CD4-positive, alpha-beta T cell treated with Interleukin-17A for 4 hours (primary cell): ENCODE measurements at regions not wholly inside any gene's neighbourhood (a gene's known extent, or its start where the extent isn't known, plus 50 kb on each side); places are given as distances from the start of the nearest gene placed in this dataset.
"Not testable (repeated sequence)": the region's sequence is repeated elsewhere in the genome, so short reads cannot be mapped to it uniquely, and the experiment has no call there.

Experiments
- DNase-seq: peaks from one replicate; pipeline ENCODE4 v3.0.0-alpha.2; 2020; ENCODE audit warnings: mixed read lengths

DNA sequence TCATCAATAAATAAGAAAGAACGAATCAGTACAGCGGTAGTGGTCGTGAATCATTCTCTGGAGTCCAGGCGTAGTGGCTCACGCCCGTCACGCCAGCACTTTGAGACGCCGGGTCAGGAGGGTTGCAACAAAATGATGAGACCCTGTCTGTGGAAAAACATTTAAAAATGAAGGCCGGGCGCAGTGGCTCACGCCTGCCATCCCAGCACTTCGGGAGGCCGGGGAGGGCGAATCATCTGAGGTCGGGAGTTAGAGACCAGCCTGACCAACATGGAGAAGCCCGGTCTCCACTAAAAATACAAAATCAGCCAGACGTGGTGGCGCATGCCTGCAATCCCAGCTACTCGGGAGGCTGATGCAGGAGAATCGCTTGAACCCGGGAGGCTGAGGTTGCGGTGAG, 111.8 kb upstream of the ANKRD30BL start:
- DNase-seq, result not testable (repeated sequence)

DNA sequence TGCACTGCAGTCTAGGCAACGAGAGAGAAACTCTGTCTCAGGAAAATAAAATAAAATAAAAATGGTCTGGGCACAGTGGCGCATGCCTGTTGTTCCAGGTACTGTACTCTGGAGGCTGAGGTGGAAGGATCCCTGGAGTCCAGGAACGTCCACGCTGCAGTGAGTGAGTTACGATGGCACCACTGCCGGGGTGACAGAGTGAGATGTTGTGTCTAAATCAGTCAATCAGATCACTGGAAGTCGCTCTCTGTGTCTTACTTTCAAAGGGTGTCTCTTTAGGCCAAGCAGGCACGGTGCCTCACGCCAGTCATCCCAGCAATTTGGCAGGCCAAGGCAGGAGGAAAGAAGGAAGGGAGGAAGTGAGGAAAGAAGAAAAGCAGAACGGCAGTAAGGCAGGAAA, 112.2 kb upstream of the ANKRD30BL start:
- DNase-seq, result no peak

DNA sequence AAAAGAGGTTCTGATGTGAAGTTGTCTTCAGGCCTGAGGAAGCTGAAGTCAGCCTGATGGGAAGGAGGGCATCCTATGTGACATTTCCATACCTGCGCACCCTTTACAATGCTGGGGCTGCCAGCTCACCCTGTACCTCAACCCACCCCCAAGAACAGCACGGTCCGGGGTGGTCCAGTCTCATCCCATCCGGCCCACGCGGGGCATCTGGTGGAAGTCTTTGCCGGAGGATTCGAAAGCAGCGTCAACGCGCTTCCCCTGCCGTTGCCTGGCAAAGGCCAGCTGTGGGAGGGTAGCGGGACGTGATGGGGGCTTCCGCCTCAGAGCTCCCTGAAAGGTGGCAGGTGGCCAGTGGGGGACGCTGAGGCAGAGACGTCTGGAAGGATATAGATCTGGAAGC, 113.6 kb upstream of the ANKRD30BL start:
- DNase-seq, result no peak

DNA sequence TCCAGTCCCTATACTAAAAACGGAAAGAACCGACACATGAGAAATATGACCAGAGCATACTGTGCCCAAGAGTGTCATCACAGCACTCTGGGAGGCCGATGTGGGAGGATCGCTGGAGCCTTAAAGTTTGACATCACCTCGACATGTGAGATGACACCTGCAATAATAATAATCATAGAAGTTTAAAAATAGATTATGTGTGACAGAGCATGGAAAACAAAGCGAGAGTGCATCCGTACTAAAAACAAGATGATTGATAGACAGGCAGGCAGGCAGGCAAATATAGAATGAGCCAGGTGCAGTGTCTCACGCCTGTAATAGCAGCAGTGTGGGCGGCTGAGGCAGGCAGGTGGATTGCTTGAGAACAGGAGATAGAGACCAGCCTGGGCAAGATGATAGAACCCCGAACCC, 114.8 kb upstream of the ANKRD30BL start:
- DNase-seq, result no peak

DNA sequence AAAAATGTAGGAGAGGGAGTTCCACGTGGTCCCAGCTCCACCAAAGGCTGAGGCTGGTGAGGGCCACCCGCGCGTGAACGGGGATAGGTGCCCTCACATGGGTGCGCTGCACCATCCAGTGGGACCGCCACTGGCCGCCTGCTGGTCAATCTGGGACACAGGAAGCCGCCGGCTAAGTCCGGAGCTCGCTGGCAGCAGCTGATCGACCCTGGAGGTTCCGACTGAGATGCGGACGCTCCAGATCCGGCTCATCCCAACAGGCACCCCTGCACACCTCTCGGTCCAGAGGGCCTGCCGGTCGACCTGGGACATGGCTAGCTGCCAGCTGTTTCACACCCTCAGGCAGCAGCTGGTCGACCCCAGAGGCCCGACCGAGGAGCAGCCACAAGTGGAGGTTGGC, 116.5 kb upstream of the ANKRD30BL start:
- no peak for DNase-seq

DNA sequence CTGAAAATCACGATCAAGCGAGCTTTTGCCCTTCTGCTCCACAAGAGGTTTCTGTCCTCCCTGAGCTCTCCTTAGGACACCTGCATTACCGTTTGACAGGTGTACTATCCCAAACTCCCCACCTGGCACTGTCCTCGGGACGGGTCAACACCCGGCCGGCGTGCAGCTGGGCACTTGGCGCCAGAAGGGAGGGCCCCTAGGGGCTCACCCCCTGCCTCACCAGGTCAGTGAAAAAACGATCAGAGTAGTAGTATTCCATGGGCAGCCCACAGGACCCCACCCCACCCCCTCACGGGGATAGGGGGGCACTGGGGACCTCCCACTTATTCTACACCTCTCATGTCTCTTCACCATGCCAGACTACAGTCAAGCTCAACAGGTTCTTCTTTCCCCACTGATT, 117.6 kb upstream of the ANKRD30BL start:
- no peak for DNase-seq

DNA sequence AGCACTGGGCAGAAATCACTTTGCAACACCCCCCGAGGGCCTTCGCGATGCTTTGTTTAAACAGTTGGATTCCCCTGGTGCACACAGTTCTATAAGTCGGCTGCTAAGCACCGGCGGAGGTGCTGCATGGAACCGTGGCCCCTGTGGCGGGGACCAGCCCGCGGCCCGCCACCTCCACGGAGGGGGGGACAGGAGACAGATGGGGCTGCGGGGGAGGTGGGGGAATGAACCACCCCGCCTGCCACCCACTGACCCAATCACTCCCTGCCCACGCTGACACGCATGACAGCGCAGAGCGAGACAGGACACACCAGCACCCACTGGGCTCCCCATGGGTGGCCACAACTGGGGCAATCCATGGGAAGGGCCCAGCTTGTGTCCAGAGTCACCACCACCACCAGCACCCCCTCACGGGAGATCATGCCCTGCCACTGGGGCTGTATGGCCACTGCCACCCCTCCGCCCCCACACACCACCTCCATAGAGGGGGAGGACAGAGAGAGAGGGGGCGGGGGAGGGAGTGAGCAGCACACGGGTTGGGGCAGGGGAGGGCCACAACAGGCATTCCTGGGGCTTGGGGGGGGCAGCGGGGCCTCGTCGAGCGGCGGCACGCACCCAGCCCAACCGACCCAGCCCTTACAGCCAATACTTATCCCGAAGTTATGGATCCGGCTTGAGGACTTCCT, 118.3 kb upstream of the ANKRD30BL start:
- DNase-seq, result no peak

DNA sequence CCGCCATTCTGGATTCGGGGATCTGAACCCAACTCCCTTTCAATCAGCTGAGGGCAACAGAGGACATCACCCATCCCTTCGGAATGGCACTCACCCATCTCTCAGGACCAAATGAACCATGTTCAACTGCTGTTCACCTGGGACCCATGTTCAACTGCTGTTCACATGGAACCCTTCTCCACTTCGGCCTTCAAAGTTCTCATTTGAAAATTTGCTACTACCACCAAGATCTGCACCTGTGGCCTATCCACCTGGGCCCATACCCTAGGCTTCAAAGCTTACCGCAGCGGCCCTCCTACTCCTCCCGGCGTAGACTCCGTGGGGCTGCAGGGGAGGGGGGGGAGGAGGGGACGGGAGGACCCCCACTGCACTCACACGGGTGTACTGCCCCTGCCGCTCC, 119.2 kb upstream of the ANKRD30BL start:
- no peak for DNase-seq

DNA sequence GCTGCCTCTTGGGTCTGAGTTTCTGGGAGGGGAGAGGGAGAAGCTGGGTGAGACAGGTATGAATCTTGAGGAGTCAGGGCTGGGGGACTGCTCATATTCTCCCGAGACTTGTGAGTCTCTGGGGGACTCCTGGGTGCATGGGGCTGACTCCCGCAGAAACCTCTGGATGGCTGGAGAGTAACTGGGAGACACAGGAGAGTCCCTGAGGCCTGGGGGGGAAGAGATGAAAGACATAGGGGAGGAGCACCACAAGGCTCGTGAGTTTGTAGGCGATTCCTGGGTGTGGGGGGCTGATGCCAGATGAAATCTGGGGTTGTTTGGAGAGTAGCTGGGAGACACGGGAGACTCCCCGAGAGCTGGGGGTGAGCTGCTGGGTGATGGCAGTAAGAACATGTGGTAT, 120.4 kb upstream of the ANKRD30BL start:
- DNase-seq, result not testable (repeated sequence)

DNA sequence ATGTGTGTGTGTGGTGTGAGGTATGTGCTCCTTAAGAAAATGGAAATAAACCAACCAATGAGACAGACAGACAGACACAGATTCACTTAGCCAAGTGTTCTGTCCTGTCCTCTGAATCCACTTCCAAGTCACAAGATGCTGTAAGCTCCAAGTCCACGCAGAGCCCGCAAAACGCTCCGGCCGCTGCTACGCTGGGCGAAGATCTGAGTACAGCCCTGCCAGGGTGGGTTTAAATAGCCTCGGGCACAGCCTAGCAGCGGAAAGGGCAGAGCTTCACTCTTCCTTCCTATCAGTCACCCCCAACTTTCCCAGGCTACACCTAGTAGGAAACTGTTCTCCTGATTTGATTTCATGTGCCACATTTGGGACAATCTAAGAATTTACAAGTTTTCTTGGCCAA, 121.2 kb upstream of the ANKRD30BL start:
- no peak for DNase-seq

DNA sequence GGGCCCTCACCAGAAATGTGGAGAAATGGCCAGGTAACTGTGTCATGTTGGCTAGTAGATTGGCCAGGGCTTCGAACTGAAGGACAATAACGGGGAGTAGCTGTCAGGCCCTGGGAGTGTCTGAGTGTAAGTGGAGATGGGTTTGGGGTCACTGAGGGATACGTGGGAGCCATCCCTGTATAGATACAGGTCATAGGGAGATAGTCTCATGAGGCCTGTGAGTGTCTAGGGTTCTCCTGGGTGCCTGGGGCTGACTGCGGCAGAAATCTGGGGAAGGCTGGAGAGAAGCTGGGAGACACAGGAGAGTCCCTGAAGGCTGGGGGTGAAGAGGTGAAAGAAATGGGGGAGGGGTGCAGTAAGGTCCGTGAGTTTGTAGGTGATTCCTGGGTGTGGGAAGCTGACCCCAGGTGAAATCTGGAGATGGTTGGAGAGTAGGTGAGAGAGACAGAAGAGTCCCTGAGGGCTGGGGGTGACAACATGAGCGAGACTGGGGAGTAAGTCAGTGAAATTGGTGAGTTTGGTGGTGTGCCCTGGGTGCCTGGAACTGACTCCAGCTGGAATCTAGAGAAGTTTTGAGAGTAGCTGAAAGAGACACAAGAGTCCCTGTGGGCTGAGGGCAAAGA, 124.6 kb upstream of the ANKRD30BL start:
- DNase-seq, result not testable (repeated sequence)

DNA sequence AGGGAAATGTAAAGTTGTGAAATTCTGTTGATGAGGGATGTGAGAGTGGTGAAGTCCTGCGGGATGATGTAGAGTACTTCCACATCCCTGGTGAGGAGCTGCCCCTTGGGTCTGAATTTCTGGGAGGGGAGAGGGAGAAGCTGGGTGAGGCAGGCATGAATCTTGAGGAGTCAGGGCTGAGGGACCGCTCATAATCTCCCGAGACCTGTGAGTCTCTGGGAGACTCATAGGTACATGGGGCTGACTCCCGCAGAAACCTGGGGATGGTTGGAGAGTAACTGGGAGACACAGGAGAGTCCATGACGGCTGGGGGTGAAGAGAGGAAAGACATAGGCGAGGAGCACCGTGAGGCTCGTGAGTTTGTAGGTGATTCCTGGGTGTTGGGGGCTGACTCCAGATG, 126.2 kb upstream of the ANKRD30BL start:
- DNase-seq, result not testable (repeated sequence)

DNA sequence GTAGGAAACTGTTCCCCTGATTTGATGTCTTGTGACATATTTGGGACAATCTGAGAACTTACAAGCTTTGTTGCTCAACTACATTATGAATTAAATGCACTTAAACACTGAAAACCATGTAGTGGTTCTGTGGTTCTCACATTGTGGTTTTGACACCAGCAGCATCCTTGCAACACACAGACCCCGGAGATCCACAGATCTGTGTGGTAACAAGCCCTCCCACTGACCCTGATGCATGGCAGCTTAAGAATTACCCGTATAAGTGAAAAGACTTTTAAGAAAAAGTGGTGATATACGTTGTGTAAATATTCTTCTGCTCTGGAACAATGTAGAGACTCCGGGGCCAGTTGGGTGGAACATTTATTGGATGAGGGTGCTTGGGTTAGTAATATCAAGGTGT, 127.4 kb upstream of the ANKRD30BL start:
- not testable (repeated sequence) for DNase-seq

DNA sequence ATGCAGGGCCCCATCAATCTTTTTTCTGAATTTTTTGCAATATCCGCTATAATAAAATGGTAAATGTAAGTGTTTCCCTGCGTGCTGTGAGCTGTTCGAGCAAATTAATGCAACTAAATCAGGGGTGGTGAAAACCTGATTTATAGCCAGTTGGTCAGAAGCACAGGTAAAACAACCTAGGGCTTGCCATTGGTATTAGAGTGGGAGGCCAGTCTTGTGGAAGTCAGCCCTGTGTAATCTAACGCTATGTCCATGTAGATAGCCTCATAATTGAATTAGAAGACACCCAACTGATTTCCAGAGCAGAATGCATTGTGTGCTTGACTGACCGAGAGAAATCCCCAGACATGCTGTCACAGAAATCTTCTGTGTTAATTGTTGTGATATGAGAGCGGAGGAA, 126.8 kb upstream of the GPR39 start:
- DNase-seq, result not testable (repeated sequence)

DNA sequence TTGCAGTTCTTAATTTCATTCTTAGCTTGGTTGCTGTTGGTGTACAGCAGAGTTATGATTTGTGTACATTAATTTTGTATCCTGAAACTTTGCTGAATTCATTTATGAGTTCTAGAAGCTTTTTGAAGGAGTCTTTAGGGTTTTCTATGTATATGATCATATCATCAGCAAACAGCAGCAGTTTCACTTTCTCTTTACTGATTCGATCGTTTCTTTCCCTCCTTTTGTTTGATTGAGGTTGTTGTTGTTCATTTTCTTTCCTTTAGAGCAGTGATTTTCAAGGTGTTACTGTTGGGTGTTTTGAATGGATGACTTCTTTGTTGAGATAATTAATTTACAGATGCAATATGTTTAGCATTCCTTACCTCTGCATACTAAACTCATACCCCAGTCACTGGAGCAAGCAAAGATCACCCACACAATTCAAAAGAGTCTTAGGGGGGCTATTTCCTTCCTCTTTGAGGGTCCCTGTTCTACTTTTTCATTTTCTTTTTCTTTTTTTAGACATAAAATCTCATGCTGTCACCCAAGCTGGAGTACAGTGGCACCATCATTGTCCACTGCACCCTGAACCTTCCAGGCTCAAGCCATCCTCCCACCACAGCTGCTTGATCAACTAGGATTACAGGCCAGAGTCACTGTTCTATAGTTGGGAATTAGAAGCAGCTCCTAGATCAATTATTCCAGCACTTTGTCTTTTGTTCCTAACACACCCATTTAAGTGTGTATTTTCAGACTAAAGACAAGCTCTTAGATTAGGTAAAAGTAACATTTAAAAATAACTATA, 115.8 kb upstream of the GPR39 start:
- DNase-seq, result not testable (repeated sequence)

DNA sequence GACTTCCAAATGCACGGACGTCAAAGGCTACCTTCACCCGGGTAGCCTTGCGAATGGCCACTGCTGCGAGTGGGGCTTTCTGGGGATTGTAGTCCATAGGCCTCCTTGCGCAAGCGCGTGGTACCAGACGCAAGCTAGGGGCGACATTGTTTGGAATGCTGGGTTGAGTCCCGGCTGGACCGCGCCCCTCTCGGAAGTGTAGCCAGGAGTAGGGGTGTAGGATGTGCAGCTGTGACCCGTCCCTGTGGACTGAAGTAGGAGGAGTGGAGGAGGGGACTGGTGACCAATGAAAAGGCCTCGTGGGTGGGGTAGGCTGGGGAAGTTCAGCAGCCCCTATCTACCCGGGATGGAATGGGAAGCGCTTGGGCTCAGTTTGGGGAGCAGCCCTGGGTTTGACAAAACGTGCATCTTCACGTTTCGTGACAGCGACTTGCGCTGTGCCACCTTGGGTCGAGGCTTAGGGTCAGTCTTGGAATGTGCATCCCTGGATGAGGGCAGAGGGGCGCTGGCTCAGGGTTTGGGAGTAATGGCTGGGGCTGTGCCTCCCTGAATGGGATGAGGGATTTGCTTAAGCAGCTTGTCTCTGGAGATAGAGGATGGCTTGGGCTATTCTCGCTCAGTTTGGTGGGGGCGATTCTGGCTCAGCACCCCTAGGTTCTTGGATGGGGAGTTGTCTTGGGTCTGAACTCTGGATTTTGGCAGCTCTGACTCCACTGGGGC, 111.8 kb upstream of the GPR39 start:
- DNase-seq, result not testable (repeated sequence)

DNA sequence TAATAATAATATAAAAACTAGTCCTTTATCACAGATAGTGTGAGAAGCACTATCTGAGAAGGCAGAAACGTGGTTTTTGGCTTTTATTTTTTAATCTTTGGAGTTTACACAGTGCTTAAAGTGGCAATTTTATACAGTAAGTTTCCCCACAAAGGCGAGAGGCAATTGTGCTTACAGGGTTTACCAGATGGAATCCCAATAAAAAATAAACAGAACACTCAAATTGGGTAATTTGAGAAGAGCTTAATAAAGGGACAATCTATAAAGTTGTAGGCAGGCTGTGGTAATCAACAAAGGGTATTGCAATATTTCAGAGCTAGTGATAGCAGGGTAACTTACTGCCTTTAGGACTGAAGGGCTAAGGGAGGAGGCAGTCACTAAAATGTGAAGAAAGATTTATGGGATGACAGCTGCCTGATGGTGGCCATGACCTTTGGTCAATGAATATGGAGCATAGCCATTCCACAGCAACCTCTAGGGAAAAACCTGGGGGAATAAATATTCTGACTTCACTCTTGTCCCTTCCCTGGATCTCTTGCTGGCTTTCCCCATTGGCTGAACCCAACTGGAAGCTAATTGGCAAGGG, 108.9 kb upstream of the GPR39 start:
- not testable (repeated sequence) for DNase-seq

DNA sequence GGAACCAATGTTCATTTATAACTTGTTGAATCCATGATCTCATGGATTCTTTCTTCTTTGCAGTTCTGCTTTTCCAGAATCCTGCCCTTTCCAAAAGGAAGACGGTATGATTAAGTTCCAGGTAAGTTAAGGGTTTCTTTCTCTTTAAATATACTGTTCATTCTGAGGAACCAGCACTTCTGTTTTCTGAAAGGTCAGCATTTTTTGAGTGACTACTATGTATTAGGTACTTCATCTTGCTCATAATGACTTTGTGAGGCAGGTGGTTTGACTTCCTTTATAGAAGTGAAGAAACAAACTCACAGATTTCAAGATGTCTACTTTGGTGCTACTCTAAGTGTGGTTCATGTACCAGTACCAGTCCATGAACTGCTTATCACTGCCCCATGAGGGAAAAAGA, 107.4 kb upstream of the GPR39 start:
- DNase-seq, result not testable (repeated sequence)

DNA sequence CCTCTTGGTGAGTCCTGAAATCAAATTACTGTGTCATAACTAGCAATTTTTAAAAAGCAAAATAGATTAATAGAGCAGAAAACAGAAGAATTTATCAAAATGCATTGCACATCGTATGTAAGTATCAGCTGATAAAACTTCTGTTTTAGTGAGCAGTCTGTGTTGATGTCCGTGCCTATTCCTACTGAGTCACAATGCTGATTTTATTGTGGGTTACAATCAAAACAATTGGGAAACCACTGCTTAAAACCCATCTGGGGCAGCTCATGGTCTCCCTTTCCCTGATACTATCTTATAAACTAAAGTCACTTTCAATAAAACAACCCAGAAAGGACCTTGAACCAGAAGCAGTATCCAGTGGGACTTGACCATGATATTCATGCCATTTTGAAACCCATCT, 101.1 kb upstream of the GPR39 start:
- not testable (repeated sequence) for DNase-seq

DNA sequence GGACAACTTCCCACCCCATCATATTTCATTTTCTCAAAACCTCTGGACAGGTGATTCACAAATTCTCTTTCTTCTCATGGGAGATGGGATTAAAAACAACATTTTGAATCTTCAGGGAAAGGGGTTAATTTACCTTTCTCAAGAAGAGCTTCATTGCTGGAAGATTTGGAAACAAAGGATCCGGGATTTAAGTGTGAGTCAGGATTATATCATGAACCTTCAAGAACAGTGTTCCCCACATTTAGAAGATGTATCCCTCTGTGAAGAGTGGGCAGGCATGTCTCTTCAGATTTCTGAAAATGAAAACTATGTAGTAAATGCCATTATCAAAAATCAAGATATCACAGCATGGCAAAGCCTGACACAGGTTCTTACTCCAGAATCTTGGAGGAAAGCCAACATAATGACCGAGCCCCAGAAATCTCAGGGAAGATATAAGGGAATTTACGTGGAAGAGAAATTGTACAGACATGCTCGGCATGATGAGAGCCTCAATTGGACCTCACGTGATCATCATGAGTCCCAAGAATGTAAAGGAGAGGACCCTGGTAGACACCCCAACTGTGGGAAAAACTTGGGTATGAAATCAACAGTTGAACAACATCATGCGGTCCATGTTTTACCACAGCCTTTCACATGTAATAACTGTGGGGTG, 99.5 kb upstream of the GPR39 start:
- DNase-seq, result not testable (repeated sequence)

DNA sequence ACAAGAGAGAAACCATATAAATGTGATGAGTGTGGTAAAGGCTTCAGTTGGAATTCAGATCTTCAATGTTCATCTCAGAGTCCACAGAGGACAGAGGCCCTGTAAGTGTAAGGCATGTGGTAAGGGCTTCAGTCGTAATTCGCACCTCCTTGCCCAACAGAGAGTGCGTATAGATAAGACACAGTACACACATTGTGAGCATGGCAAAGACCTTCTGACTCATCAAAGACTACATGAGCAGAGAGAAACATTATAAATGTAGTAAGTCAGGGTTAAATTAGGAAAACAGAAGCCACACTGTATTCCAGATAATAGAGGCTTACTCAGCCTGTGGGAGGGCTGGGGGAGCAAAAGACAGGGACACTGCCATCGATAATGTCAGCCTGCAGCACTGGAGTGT, 98.1 kb upstream of the GPR39 start:
- DNase-seq, result not testable (repeated sequence)

DNA sequence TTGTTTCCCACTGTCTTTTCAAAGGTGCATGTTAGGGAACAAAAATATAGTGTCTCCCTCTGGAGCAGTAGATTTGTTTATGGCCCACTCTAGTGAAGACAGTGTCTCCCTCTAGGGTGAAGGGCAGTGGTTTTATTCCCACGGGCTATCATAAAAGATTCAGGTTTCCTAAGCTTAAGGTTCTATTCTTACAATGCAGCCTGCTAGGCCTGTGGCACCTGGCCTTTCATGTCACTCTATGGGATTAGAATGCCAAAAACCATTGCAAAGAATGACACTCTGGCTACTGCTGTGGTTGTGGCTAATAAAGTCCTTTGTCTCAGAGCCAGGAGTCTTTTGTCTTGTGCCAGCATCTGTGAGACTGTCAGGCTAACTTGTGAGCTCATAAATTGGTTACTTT, 92.6 kb upstream of the GPR39 start:
- DNase-seq, result not testable (repeated sequence)
